Vagina (tissue), 2 donors: ENCODE measurements at regions not wholly inside any gene's neighbourhood (a gene's known extent, or its start where the extent isn't known, plus 50 kb on each side); places are given as distances from the start of the nearest gene placed in this dataset.

Experiments used
- CTCF ChIP-seq, 3 experiments: fragments of 450-650 bp in 2 of 3; fragments of 200-600 bp in 1 of 3; sonication (generic) in 1 of 3; IDR thresholded peaks; one replicate each; pipeline ENCODE4 v1.5.1; 2017 to 2019; ENCODE audit warnings: antibody characterized with exemption in 3 of 3, mild to moderate bottlenecking in 2 of 3, moderate library complexity in 2 of 3
- POLR2A ChIP-seq, 2 donors: fragments of 450-650 bp; IDR thresholded peaks; one replicate each; pipeline ENCODE4 v1.6.1; 2017; ENCODE audit warnings: antibody characterized with exemption in 2 of 2, mild to moderate bottlenecking in 2 of 2, moderate library complexity in 2 of 2
- POLR2AphosphoS5 ChIP-seq, 2 donors: sonication (generic); formaldehyde crosslinking; IDR thresholded peaks; one replicate each; pipeline ENCODE4 v1.9.0; 2017; ENCODE audit warnings: antibody characterized with exemption in 2 of 2, mild to moderate bottlenecking in 2 of 2, low read depth in 1 of 2; ENCODE audit not compliant: insufficient read depth in 1 of 2

- TF ChIP-seq CTCF (IDR thresholded peaks at IDR 0.05) = no peak
- no peak for TF ChIP-seq POLR2AphosphoS5 (IDR thresholded peaks at IDR 0.05; ENCODE audit: insufficient read depth in 1 of 2, low read depth in 1 of 2)
- TF ChIP-seq POLR2A (IDR thresholded peaks at IDR 0.05) = no peak
Observed at GRCh38 chr7:96416599-96416998, 94.7 kb upstream of the SLC25A13 start.
